Astrocyte (in vitro differentiated cells and primary cell): ENCODE measurements at regions not wholly inside any gene's neighbourhood (a gene's known extent, or its start where the extent isn't known, plus 50 kb on each side); places are given as distances from the start of the nearest gene placed in this dataset.

Experiments
- DNase-seq: peaks from one replicate; pipeline ENCODE4 v3.0.0-alpha.2; 2010; ENCODE audit warnings: low read depth
- FAIRE-seq: peaks from 2 replicates; lab custom pipeline; 2011; peaks lifted over from hg19 to GRCh38; lab: Jason Lieb, UNC
- H2AFZ ChIP-seq: 2 replicates; pipeline ENCODE4 v1.6.0; 2012; ENCODE audit warnings: low read depth, low read length, inconsistent platforms
- H3K27ac ChIP-seq: 2 replicates; pipeline ENCODE4 v1.5.1; 2011; ENCODE audit warnings: low read depth, low read length, inconsistent platforms
- H3K27me3 ChIP-seq: 2 replicates; pipeline ENCODE4 v1.6.0; 2011; ENCODE audit warnings: low read length, inconsistent platforms; ENCODE audit not compliant: insufficient read depth
- H3K36me3 ChIP-seq: 2 replicates; pipeline ENCODE4 v1.5.1; 2011; ENCODE audit warnings: low read length, inconsistent platforms; ENCODE audit not compliant: insufficient read depth
- H3K4me1 ChIP-seq: 2 replicates; pipeline ENCODE4 v1.5.1; 2011; ENCODE audit warnings: low read length, inconsistent platforms; ENCODE audit not compliant: insufficient read depth
- H3K4me2 ChIP-seq: 2 replicates; pipeline ENCODE4 v1.6.0; 2012; ENCODE audit warnings: low read length, inconsistent platforms
- H3K4me3 ChIP-seq: 2 replicates; pipeline ENCODE4 v1.5.1; 2011; ENCODE audit warnings: low read depth, mild to moderate bottlenecking, low read length, inconsistent platforms; ENCODE audit not compliant: insufficient read depth
- H3K79me2 ChIP-seq: 2 replicates; pipeline ENCODE4 v1.6.0; 2012; ENCODE audit warnings: mild to moderate bottlenecking, low read length, inconsistent platforms; ENCODE audit not compliant: insufficient read depth
- H3K9ac ChIP-seq: 2 replicates; pipeline ENCODE4 v1.6.0; 2012; ENCODE audit warnings: mild to moderate bottlenecking, low read length, inconsistent platforms
- H3K9me3 ChIP-seq: 2 replicates; pipeline ENCODE4 v1.5.1; 2012; ENCODE audit warnings: low read depth, mild to moderate bottlenecking, low read length, inconsistent platforms; ENCODE audit not compliant: insufficient read depth
- H4K20me1 ChIP-seq: 2 replicates; pipeline ENCODE4 v1.6.0; 2012; ENCODE audit warnings: low read length, inconsistent platforms; ENCODE audit not compliant: insufficient read depth
- H3K27ac Mint-ChIP-seq: one replicate; pipeline ENCODE4 v1.8.0; 2021; ENCODE audit warnings: mild to moderate bottlenecking, mixed read lengths; ENCODE audit not compliant: unreplicated experiment
- H3K27me3 Mint-ChIP-seq: one replicate; pipeline ENCODE4 v1.8.0; 2021; ENCODE audit warnings: low read depth, mixed read lengths; ENCODE audit not compliant: unreplicated experiment
- H3K36me3 Mint-ChIP-seq: one replicate; pipeline ENCODE4 v1.8.0; 2021; ENCODE audit warnings: low read depth, mixed read lengths; ENCODE audit not compliant: unreplicated experiment
- H3K4me1 Mint-ChIP-seq: one replicate; pipeline ENCODE4 v1.8.0; 2021; ENCODE audit warnings: low read depth, mixed read lengths; ENCODE audit not compliant: unreplicated experiment
- H3K4me3 Mint-ChIP-seq: one replicate; pipeline ENCODE4 v1.8.0; 2021; ENCODE audit warnings: mild to moderate bottlenecking, moderate library complexity, mixed read lengths; ENCODE audit not compliant: unreplicated experiment
- H3K9me3 Mint-ChIP-seq: one replicate; pipeline ENCODE4 v1.8.0; 2021; ENCODE audit warnings: mild to moderate bottlenecking, mixed read lengths; ENCODE audit not compliant: unreplicated experiment
- CTCF ChIP-seq: IDR thresholded peaks from 2 replicates; pipeline ENCODE4 v1.5.1; 2011; ENCODE audit warnings: low read depth, mild to moderate bottlenecking, inconsistent platforms, low read length, moderate library complexity; ENCODE audit not compliant: insufficient read depth
- EZH2 ChIP-seq: IDR thresholded peaks from 2 replicates; pipeline ENCODE4 v1.6.1; 2012; ENCODE audit warnings: mild to moderate bottlenecking, low read length, inconsistent platforms; ENCODE audit not compliant: insufficient read depth

GRCh38 chr5:3080366-3080765, 328.9 kb upstream of the IRX2 start:
- no peak overlapping the region for H3K4me3 ChIP-seq
- FAIRE-seq, result no peak
- H3K36me3 ChIP-seq, result no peaks in the 10 kb centered on the region
- no peak for TF ChIP-seq CTCF
- TF ChIP-seq EZH2, result no peak
- H3K27ac ChIP-seq, result no peak overlapping the region
- Mint-ChIP-seq H3K36me3 (no peaks in the 10 kb centered on the region), H3K4me1 (no peaks in the 10 kb centered on the region), H3K27me3 (peaks cover 5% of the 10 kb centered on the region), H3K4me3 (no peak overlapping the region), H3K27ac (no peak overlapping the region), H3K9me3 (peaks cover 8% of the 10 kb centered on the region)
- no peak overlapping the region for H3K4me2 ChIP-seq
- H3K9me3 ChIP-seq, result peaks cover 7% of the 10 kb centered on the region
- no peaks in the 10 kb centered on the region for H3K4me1 ChIP-seq
- H3K79me2 ChIP-seq, result no peaks in the 10 kb centered on the region
- DNase-seq, result no peak
- H3K9ac ChIP-seq, result no peak overlapping the region
- H4K20me1 ChIP-seq, result no peaks in the 10 kb centered on the region
- no peaks in the 10 kb centered on the region for H3K27me3 ChIP-seq
- no peak overlapping the region for H2AFZ ChIP-seq

- Histone ChIP-seq H3K27ac (no peak overlapping the region), H3K36me3 (no peaks in the 10 kb centered on the region), H3K4me1 (no peaks in the 10 kb centered on the region), H2AFZ (no peak overlapping the region), H3K4me2 (no peak overlapping the region), H3K4me3 (no peak overlapping the region), H3K9me3 (peaks cover 7% of the 10 kb centered on the region), H3K9ac (no peak overlapping the region), H3K79me2 (no peaks in the 10 kb centered on the region), H3K27me3 (no peaks in the 10 kb centered on the region), H4K20me1 (no peaks in the 10 kb centered on the region)
- Mint-ChIP-seq H3K9me3 (peaks cover 15% of the 10 kb centered on the region), H3K36me3 (no peaks in the 10 kb centered on the region), H3K27me3 (peaks cover 5% of the 10 kb centered on the region), H3K27ac (no peak overlapping the region), H3K4me1 (no peaks in the 10 kb centered on the region), H3K4me3 (no peak overlapping the region)
- DNase-seq (no peak), FAIRE-seq (no peak)
- TF ChIP-seq EZH2, result no peak
- no peak for TF ChIP-seq CTCF
Observed at GRCh38 chr5:3077684-3078083, 326.2 kb upstream of the IRX2 start.

- no peaks in the 10 kb centered on the region for H3K36me3 ChIP-seq
- H2AFZ ChIP-seq, result no peak overlapping the region
- TF ChIP-seq EZH2 (no peak), CTCF (no peak)
- FAIRE-seq (no peak), DNase-seq (no peak)
- Mint-ChIP-seq H3K36me3 (no peaks in the 10 kb centered on the region), H3K4me1 (no peaks in the 10 kb centered on the region), H3K9me3 (peaks cover 21% of the 10 kb centered on the region), H3K27ac (no peak overlapping the region), H3K27me3 (peaks cover 5% of the 10 kb centered on the region), H3K4me3 (no peak overlapping the region)
- no peaks in the 10 kb centered on the region for H4K20me1 ChIP-seq
- no peak overlapping the region for H3K9ac ChIP-seq
- no peaks in the 10 kb centered on the region for H3K79me2 ChIP-seq
- no peaks in the 10 kb centered on the region for H3K27me3 ChIP-seq
- no peaks in the 10 kb centered on the region for H3K4me1 ChIP-seq
- H3K27ac ChIP-seq, result no peak overlapping the region
- no peak overlapping the region for H3K4me3 ChIP-seq
- H3K9me3 ChIP-seq, result peaks cover 4% of the 10 kb centered on the region
- H3K4me2 ChIP-seq, result no peak overlapping the region
Observed at GRCh38 chr5:3075309-3075708, 323.8 kb upstream of the IRX2 start.
